ENCODE measurements at regions not wholly inside any gene's neighbourhood (a gene's known extent, or its start where the extent isn't known, plus 50 kb on each side); places are given as distances from the start of the nearest gene placed in this dataset.

GRCh38 chr1:38277646-38278045 lies 231.1 kb upstream of the POU3F1 start:
- no peak for DNase-seq

GRCh38 chr1:38275960-38276359 lies 229.4 kb upstream of the POU3F1 start:
- DNase-seq = no peak

GRCh38 chr1:38274974-38275373 lies 228.4 kb upstream of the POU3F1 start:
- no peak for DNase-seq

GRCh38 chr1:38273196-38273804 lies 226.7 kb upstream of the POU3F1 start:
- no peak for DNase-seq

GRCh38 chr1:38272515-38272914 lies 225.9 kb upstream of the POU3F1 start:
- DNase-seq = no peak

GRCh38 chr1:38270849-38271633 lies 224.4 kb upstream of the POU3F1 start:
- no peak for DNase-seq

GRCh38 chr1:38269923-38270848 lies 223.6 kb upstream of the POU3F1 start:
- DNase-seq = no peak

GRCh38 chr1:38268226-38268625 lies 221.6 kb upstream of the POU3F1 start:
- no peak for DNase-seq

GRCh38 chr1:38267037-38268036 lies 220.7 kb upstream of the POU3F1 start:
- DNase-seq = no peak

- no peak for DNase-seq
Measured at GRCh38 chr1:38266197-38266520, 219.6 kb upstream of the POU3F1 start.

GRCh38 chr1:38265293-38266196 lies 219.0 kb upstream of the POU3F1 start:
- no peak for DNase-seq

- no peak for DNase-seq
Measured at GRCh38 chr1:38263438-38263837, 216.8 kb upstream of the POU3F1 start.

GRCh38 chr1:38261574-38261973 lies 215.0 kb upstream of the POU3F1 start:
- no peak for DNase-seq

GRCh38 chr1:38258085-38258627 lies 211.6 kb upstream of the POU3F1 start:
- no peak for DNase-seq

GRCh38 chr1:38257374-38257773 lies 210.8 kb upstream of the POU3F1 start:
- DNase-seq = no peak

GRCh38 chr1:38256072-38256471 lies 209.5 kb upstream of the POU3F1 start:
- DNase-seq = no peak

- no peak for DNase-seq
Measured at GRCh38 chr1:38253314-38253713, 206.7 kb upstream of the POU3F1 start.

GRCh38 chr1:38250356-38250755 lies 203.8 kb upstream of the POU3F1 start:
- DNase-seq = no peak

- no peak for DNase-seq
Measured at GRCh38 chr1:38249001-38249400, 202.4 kb upstream of the POU3F1 start.

GRCh38 chr1:38246955-38247952 lies 200.7 kb upstream of the POU3F1 start:
- DNase-seq = no peak
